Upper lobe of left lung (tissue), 4 donors: ENCODE measurements at regions not wholly inside any gene's neighbourhood (a gene's known extent, or its start where the extent isn't known, plus 50 kb on each side); places are given as distances from the start of the nearest gene placed in this dataset.

Experiments used
- CTCF ChIP-seq, 6 experiments: fragments of 450-650 bp in 4 of 6; fragments of 200-600 bp in 2 of 6; sonication (generic) in 2 of 6; IDR thresholded peaks; one replicate each; pipeline ENCODE4 v1.5.1; 2016 to 2019; ENCODE audit warnings: antibody characterized with exemption in 6 of 6
- POLR2AphosphoS5 ChIP-seq, 2 donors: sonication (generic); formaldehyde crosslinking; IDR thresholded peaks; one replicate each; pipeline ENCODE4 v1.5.1; 2017; ENCODE audit warnings: antibody characterized with exemption in 2 of 2

- TF ChIP-seq POLR2AphosphoS5 (IDR thresholded peaks at IDR 0.05), result no peak
- TF ChIP-seq CTCF (IDR thresholded peaks at IDR 0.05), result no peak
Measured at GRCh38 chr21:34219334-34220060, 144.3 kb upstream of the KCNE2 start.
